B cell (primary cell): ENCODE measurements at regions not wholly inside any gene's neighbourhood (a gene's known extent, or its start where the extent isn't known, plus 50 kb on each side); places are given as distances from the start of the nearest gene placed in this dataset.

Experiments used
- ATAC-seq: fragments of 200-7000 bp; cut with Tn5 transposase; one replicate; pipeline ENCODE4 v1.10.0; 2021; ENCODE audit warnings: low read depth, mild to moderate bottlenecking, moderate number of reproducible peaks, moderate library complexity
- CTCF ChIA-PET: fragments of 350-600 bp; sonication (Branson Sonifier 250); formaldehyde crosslinking; loops from one replicate; lab custom pipeline; 2021; ENCODE audit warnings: antibody characterized with exemption, inconsistent platforms; lab: Charles Lee
- POLR2A ChIA-PET: fragments of 350-600 bp; sonication (Branson Sonifier 250); formaldehyde crosslinking; loops from one replicate; lab custom pipeline; 2021; ENCODE audit warnings: antibody characterized with exemption; lab: Charles Lee
- DNase-seq: peaks from one replicate; pipeline ENCODE4 v3.0.0; 2013
- H2AFZ ChIP-seq: 2 replicates; pipeline ENCODE4 v1.6.1; 2012; ENCODE audit warnings: mild to moderate bottlenecking, low read depth, low read length; ENCODE audit not compliant: insufficient read depth, poor library complexity, severe bottlenecking
- H3K27ac ChIP-seq, 2 donors: 1 replicate in 1 of 2; 2 replicates in 1 of 2; pipeline ENCODE4 v1.5.1; 2012 to 2013; ENCODE audit warnings: low read length in 2 of 2, mild to moderate bottlenecking in 2 of 2, moderate library complexity in 1 of 2
- H3K27me3 ChIP-seq, 4 experiments: fragments of 200-600 bp in 1 of 4; sonication (generic) in 1 of 4; replicated peaks in 1 of 4; 1 replicate in 2 of 4; 2 replicates in 2 of 4; pipeline versions ENCODE4 v1.6.1 to v1.7.0; 2013 to 2016; ENCODE audit warnings: low read length in 3 of 4, mild to moderate bottlenecking in 2 of 4, mixed read lengths in 1 of 4, moderate library complexity in 1 of 4; ENCODE audit not compliant: insufficient read depth in 4 of 4, control insufficient read depth in 3 of 4; ENCODE audit errors: control extremely low read depth in 1 of 4
- H3K36me3 ChIP-seq, 2 experiments: replicated peaks in 1 of 2; 1 replicate in 1 of 2; 2 replicates in 1 of 2; pipeline versions ENCODE4 v1.6.1 to v1.7.1; 2013; ENCODE audit warnings: low read length in 1 of 2; ENCODE audit not compliant: insufficient read depth in 2 of 2, control insufficient read depth in 1 of 2; ENCODE audit errors: control extremely low read depth in 1 of 2, extremely low read depth in 1 of 2
- H3K4me1 ChIP-seq, 2 donors: fragments of 200-600 bp in 1 of 2; sonication (generic) in 1 of 2; 1 replicate in 1 of 2; 2 replicates in 1 of 2; pipeline versions ENCODE4 v1.5.1 to v1.6.1; 2013 to 2017; ENCODE audit warnings: low read length in 2 of 2; ENCODE audit not compliant: control insufficient read depth in 2 of 2, insufficient read depth in 2 of 2
- H3K4me2 ChIP-seq: replicated peaks from 2 replicates; pipeline ENCODE3; 2012; ENCODE audit warnings: mild to moderate bottlenecking, low read depth, low read length; ENCODE audit not compliant: poor library complexity, severe bottlenecking
- H3K4me3 ChIP-seq, 5 experiments: fragments of 200-600 bp in 1 of 5; sonication (generic) in 1 of 5; 1 replicate in 3 of 5; 2 replicates in 2 of 5; pipeline versions ENCODE4 v1.5.1 to v1.7.0; 2011 to 2016; ENCODE audit warnings: low read length in 4 of 5, mild to moderate bottlenecking in 4 of 5, low read depth in 2 of 5, control low read depth in 1 of 5, moderate library complexity in 1 of 5; ENCODE audit not compliant: insufficient read depth in 1 of 5; ENCODE audit errors: control extremely low read depth in 1 of 5, extremely low read depth in 1 of 5
- H3K79me2 ChIP-seq: fragments of 200-600 bp; sonication (generic); one replicate; pipeline ENCODE4 v1.6.0; 2016; ENCODE audit warnings: low read length; ENCODE audit not compliant: control insufficient read depth, insufficient read depth
- H3K9ac ChIP-seq: fragments of 200-600 bp; sonication (generic); 2 replicates; pipeline ENCODE4 v1.6.1; 2017; ENCODE audit warnings: mild to moderate bottlenecking, low read length, moderate library complexity
- H3K9me3 ChIP-seq, 3 donors: one replicate each; pipeline versions ENCODE4 v1.6.1 to v1.7.1; 2013; ENCODE audit warnings: low read length in 2 of 3; ENCODE audit not compliant: control insufficient read depth in 2 of 3, insufficient read depth in 1 of 3; ENCODE audit errors: control extremely low read depth in 1 of 3
- H4K20me1 ChIP-seq: 2 replicates; pipeline ENCODE4 v1.6.0; 2012; ENCODE audit warnings: mild to moderate bottlenecking, low read length; ENCODE audit not compliant: insufficient read depth, control insufficient read depth, poor library complexity, severe bottlenecking
- H3K27ac Mint-ChIP-seq: one replicate; pipeline ENCODE4 v1.8.0; 2021; ENCODE audit warnings: mixed read lengths
- H3K27me3 Mint-ChIP-seq: one replicate; pipeline ENCODE4 v1.8.0; 2021; ENCODE audit warnings: mixed read lengths
- H3K4me1 Mint-ChIP-seq: one replicate; pipeline ENCODE4 v1.8.0; 2021; ENCODE audit warnings: mixed read lengths
- H3K4me3 Mint-ChIP-seq: one replicate; pipeline ENCODE4 v1.8.0; 2021; ENCODE audit warnings: mixed read lengths
- H3K9me3 Mint-ChIP-seq: one replicate; pipeline ENCODE4 v1.8.0; 2022; ENCODE audit warnings: mixed read lengths; ENCODE audit not compliant: insufficient read depth
- EZH2 ChIP-seq: IDR thresholded peaks from 2 replicates; pipeline ENCODE4 v1.6.1; 2012; ENCODE audit warnings: borderline replicate concordance, low read depth, mild to moderate bottlenecking, moderate library complexity, low read length; ENCODE audit not compliant: insufficient read depth, poor library complexity, severe bottlenecking
- WGBS: methylation state at CpG from one replicate; pipeline ENCODE4 v1.1.5; 2013; ENCODE audit warnings: missing lambda C conversion rate; ENCODE audit not compliant: insufficient coverage; 5-methylcytosine and 5-hydroxymethylcytosine counted together
- intact Hi-C: fragments of 100-400 bp; cut with micrococcal nuclease; formaldehyde crosslinking; loops from one replicate; pipeline ENCODE4 v1.10.0; 2022
- TF ChIP-seq, protein P1 (sequence below): fragments of 200-600 bp; IDR thresholded peaks from one replicate; pipeline ENCODE4 v1.8.0; 2022; ENCODE audit warnings: antibody characterized with exemption, mild to moderate bottlenecking

DNA sequence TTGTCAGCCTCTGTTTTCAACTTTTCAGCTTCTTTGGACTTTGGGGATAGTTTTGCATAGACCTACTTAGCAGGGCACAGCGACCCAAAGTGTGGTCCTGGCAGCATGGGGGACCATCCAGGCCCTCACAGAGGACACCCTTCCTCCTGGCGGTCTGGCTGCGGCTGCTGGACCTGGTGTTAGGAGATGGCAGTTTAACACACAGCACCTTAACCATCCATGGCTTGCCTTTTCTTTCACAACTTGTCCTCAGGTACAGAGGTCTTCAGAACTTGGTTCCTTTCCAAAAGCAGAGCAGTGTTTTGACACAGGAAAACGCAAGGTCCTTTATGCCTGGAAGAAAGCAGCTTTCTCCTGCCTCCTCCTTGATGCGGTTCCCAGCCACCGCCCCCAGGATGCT lies 68.1 kb downstream of the RHOU start:
- Histone ChIP-seq H3K9ac (no peak overlapping the region), H3K36me3 (no peaks in the 10 kb centered on the region), H3K27me3 (peaks cover 0 to 3% (median 0%) of the 10 kb centered on the region in 4 experiments), H4K20me1 (no peaks in the 10 kb centered on the region), H2AFZ (no peak overlapping the region), H3K4me3 (no peak overlapping the region), H3K4me1 (no peaks in the 10 kb centered on the region), H3K9me3 (peaks cover 0 to 3% (median 0%) of the 10 kb centered on the region in 3 donors), H3K27ac (no peak overlapping the region), H3K4me2 (no peak overlapping the region), H3K79me2 (no peaks in the 10 kb centered on the region)
- ChIA-PET CTCF (no interaction called here), POLR2A (no interaction called here)
- H3K4me3 Mint-ChIP-seq = no peak overlapping the region
- H3K27ac Mint-ChIP-seq = no peak overlapping the region
- intact Hi-C loops = no loop called here
- DNase-seq = no peak
- no peaks in the 10 kb centered on the region for H3K4me1 Mint-ChIP-seq
- 100% methylated on average over 1 of the region's 6 CpGs for WGBS
- TF ChIP-seq, protein P1, sequence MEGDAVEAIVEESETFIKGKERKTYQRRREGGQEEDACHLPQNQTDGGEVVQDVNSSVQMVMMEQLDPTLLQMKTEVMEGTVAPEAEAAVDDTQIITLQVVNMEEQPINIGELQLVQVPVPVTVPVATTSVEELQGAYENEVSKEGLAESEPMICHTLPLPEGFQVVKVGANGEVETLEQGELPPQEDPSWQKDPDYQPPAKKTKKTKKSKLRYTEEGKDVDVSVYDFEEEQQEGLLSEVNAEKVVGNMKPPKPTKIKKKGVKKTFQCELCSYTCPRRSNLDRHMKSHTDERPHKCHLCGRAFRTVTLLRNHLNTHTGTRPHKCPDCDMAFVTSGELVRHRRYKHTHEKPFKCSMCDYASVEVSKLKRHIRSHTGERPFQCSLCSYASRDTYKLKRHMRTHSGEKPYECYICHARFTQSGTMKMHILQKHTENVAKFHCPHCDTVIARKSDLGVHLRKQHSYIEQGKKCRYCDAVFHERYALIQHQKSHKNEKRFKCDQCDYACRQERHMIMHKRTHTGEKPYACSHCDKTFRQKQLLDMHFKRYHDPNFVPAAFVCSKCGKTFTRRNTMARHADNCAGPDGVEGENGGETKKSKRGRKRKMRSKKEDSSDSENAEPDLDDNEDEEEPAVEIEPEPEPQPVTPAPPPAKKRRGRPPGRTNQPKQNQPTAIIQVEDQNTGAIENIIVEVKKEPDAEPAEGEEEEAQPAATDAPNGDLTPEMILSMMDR = no peak
- no peak for TF ChIP-seq EZH2
- ATAC-seq = no peak
- no peaks in the 10 kb centered on the region for H3K9me3 Mint-ChIP-seq
- H3K27me3 Mint-ChIP-seq = peaks cover 4% of the 10 kb centered on the region

DNA sequence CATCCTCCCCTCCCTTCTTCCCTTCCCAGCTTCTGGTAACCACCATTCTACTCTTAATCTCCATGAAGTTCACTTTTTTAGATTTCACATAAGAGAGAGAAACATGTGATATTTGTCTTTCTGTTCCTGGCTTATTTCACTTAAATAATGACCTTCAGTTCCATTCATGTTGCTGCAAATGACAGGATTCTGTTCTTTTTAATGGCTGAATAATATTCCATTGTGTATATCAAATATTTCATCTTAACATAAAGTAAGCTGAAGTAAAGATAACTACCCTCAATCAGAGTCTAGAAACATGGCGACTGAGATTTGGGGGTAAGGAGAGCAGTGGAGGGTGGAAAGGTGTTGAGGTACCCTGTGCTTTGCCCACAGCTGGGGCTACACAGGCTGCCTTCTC lies 68.9 kb downstream of the RHOU start:
- Histone ChIP-seq H3K9me3 (peaks cover 0 to 3% (median 0%) of the 10 kb centered on the region in 3 donors), H3K9ac (no peak overlapping the region), H3K27ac (no peak overlapping the region), H4K20me1 (no peaks in the 10 kb centered on the region), H3K79me2 (no peaks in the 10 kb centered on the region), H3K4me1 (peaks cover 0 to 1% of the 10 kb centered on the region in 2 donors), H2AFZ (no peak overlapping the region), H3K27me3 (peaks cover 0 to 3% (median 0%) of the 10 kb centered on the region in 4 experiments), H3K4me3 (no peak overlapping the region), H3K36me3 (no peaks in the 10 kb centered on the region), H3K4me2 (no peak overlapping the region)
- intact Hi-C loops = no loop called here
- ATAC-seq = no peak
- no peak overlapping the region for H3K27ac Mint-ChIP-seq
- H3K4me1 Mint-ChIP-seq = peaks cover 3% of the 10 kb centered on the region
- H3K27me3 Mint-ChIP-seq = peaks cover 4% of the 10 kb centered on the region
- H3K9me3 Mint-ChIP-seq = no peaks in the 10 kb centered on the region
- no peak overlapping the region for H3K4me3 Mint-ChIP-seq
- POLR2A ChIA-PET = no interaction called here
- WGBS = no CpG with 5 or more reads among the region's 1 CpG
- CTCF ChIA-PET = no interaction called here
- TF ChIP-seq, protein P1 = no peak
- no peak for TF ChIP-seq EZH2
- no peak for DNase-seq
